H1 (cell line): ENCODE measurements at regions not wholly inside any gene's neighbourhood (a gene's known extent, or its start where the extent isn't known, plus 50 kb on each side); places are given as distances from the start of the nearest gene placed in this dataset.

ENCODE experiments used
- CHD7 ChIP-seq: fragments of 300-600 bp; sonication (generic); IDR thresholded peaks from 2 replicates; pipeline ENCODE4 v1.7.1; 2012; ENCODE audit warnings: low read length, moderate library complexity, mild to moderate bottlenecking, inconsistent platforms; ENCODE audit not compliant: insufficient replicate concordance

GRCh38 chr20:53866794-53867740 lies 203.3 kb downstream of the BCAS1 start (continued):
- TF ChIP-seq CHD7, result peak; percentile 61
